ENCODE measurements at regions not wholly inside any gene's neighbourhood (a gene's known extent, or its start where the extent isn't known, plus 50 kb on each side); places are given as distances from the start of the nearest gene placed in this dataset.

DNA sequence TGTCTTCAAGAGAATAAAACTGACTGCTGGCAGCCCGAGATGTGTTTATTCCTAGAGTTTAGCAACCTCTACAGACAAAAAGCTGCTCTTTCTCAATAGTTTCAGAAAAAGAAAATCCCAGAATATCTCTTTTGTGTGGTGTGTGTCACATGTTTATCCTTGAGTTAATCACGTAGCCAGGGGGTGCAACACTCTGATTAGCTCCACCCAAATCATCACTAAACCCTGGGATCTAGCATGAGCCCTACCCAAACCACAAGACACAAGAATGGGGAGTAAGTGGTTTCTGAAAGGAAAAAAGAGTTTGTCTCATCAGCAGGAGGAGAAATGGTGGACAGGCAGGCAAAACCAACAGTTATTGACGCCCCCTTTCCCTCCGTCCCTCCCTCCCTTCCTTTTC lies 78.5 kb upstream of the AGBL1 start:
- TF ChIP-seq FOXK2 (IDR thresholded peaks at IDR 0.05) (no peak), SUZ12 (IDR thresholded peaks at IDR 0.05) (no peak), LEF1 (IDR thresholded peaks at IDR 0.05; ENCODE audit: borderline replicate concordance) (no peak), ELF4 (IDR thresholded peaks at IDR 0.05) (no peak), ZNF384 (IDR thresholded peaks at IDR 0.05) (no peak), CTBP1 (IDR thresholded peaks at IDR 0.05; ENCODE audit: borderline replicate concordance) (no peak)
- TF ChIP-seq, protein P1, sequence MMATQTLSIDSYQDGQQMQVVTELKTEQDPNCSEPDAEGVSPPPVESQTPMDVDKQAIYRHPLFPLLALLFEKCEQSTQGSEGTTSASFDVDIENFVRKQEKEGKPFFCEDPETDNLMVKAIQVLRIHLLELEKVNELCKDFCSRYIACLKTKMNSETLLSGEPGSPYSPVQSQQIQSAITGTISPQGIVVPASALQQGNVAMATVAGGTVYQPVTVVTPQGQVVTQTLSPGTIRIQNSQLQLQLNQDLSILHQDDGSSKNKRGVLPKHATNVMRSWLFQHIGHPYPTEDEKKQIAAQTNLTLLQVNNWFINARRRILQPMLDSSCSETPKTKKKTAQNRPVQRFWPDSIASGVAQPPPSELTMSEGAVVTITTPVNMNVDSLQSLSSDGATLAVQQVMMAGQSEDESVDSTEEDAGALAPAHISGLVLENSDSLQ (IDR thresholded peaks at IDR 0.05) = no peak

Data from HEK293T (cell line).